Fibroblast of lung (primary cell): ENCODE measurements at regions not wholly inside any gene's neighbourhood (a gene's known extent, or its start where the extent isn't known, plus 50 kb on each side); places are given as distances from the start of the nearest gene placed in this dataset.

Experiments
- CTCF ChIP-seq, 2 donors: IDR thresholded peaks in 1 of 2; conservative IDR thresholded peaks in 1 of 2; 1 replicate in 1 of 2; 2 replicates in 1 of 2; pipeline ENCODE4 v1.5.1; 2011 to 2012; ENCODE audit warnings: low read length in 2 of 2, control low read depth in 1 of 2, inconsistent platforms in 1 of 2, low read depth in 1 of 2, mild to moderate bottlenecking in 1 of 2
- EZH2 ChIP-seq: IDR thresholded peaks from 2 replicates; pipeline ENCODE4 v1.5.1; 2012; ENCODE audit warnings: low read length, control low read depth, mild to moderate bottlenecking; ENCODE audit errors: missing control alignments

GRCh38 chrX:121301356-121301755 lies 253.9 kb downstream of the GLUD2 start:
- TF ChIP-seq CTCF (conservative IDR thresholded peaks at IDR 0.05 in 1 of 2, IDR thresholded peaks at IDR 0.05 in 1 of 2; ENCODE audit: low read depth in 1 of 2, low read length in 2 of 2) (no peak), EZH2 (no peak)
